ENCODE measurements at regions not wholly inside any gene's neighbourhood (a gene's known extent, or its start where the extent isn't known, plus 50 kb on each side); places are given as distances from the start of the nearest gene placed in this dataset.
"Not testable (repeated sequence)": the region's sequence is repeated elsewhere in the genome, so short reads cannot be mapped to it uniquely, and the experiment has no call there.

DNA sequence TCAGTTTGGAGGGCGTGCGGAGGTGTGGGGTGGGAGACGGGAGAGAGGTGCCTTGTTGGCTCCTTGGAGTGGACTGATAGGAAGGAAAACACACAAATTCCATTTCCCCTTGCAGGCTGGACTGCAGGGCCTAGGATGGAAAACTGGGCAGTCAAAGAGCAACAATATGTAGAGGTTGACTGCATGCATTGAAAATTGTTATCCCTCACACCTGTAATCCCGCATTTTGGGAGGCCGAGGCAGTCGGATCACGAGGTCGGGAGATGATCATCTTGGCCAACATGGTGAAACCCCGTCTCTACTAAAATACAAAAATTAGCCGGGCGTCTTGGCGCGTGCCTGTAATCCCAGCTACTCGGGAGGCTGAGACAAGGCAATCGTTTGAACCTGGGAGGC, 128.2 kb downstream of the PPIAL4G start:
- no peak for DNase-seq

DNA sequence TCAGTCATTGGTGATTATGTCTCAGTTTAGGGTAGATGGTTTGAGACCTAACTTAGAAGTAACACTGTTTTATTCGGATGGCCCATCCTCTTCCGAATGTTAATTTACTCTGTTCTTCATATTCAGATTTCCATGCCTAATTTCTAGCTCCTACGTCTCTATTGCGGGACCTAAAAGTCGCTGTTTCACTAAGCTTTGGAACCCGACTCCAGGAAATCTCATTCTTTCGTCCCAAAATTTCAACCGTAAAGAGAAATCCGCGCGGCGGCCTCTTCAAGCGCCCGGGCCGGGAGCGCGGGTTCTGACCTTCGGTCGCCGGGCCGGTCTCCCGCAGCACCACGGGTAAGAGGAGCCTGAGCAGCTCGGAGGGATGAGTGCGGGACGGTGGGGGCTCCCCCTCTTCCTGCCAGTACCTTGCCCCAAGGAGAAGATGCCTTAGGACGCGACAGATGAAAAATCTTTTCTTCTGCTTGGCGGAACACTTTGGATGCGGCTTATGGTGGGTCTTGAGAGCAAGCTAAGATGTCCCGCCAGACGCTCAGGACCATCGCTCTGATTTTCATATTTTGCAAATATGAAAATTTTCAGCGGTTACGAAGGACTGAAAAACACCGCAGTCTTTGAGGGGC, 128.7 kb downstream of the PPIAL4G start:
- DNase-seq = no peak

DNA sequence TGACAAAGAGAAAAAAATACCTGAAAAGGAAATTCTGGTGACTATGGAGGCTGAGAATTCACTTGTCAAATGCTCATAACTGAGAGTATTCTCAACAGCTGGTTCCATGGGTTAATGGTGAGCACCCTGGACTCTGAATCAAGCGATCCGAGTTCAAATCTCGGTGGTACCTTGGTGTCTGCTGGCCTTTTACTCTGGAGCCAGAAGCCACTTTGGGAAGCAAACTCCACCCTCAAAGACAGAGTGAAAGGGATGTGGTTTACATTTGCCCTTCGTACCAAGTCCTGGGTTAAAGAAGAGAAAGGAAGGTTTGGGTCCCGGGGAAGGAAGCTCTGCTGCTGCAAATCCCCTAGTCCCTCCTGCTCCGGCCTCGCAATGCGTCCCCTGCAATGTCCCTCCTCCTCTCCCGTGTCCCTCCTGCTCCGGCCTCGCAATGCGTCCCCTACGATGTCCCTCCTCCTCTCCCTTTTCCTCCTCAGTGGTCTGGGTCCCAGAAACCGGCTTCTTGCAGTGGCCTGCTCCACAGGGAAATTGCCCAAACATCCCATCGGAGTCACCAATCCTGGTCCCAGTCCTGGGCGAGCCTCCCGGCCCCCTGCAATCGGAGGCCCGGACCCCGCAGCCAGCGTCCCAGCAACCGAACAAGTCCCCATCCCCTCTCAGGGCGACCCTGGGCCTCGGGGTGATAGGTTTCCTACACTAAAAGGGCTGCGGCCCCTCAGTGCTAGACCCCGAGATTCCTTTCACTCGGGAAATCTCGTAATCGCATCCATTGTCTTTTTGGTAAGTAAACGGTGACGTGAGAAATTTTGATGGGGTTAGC, 129.4 kb downstream of the PPIAL4G start:
- peak; percentile 73 for DNase-seq

DNA sequence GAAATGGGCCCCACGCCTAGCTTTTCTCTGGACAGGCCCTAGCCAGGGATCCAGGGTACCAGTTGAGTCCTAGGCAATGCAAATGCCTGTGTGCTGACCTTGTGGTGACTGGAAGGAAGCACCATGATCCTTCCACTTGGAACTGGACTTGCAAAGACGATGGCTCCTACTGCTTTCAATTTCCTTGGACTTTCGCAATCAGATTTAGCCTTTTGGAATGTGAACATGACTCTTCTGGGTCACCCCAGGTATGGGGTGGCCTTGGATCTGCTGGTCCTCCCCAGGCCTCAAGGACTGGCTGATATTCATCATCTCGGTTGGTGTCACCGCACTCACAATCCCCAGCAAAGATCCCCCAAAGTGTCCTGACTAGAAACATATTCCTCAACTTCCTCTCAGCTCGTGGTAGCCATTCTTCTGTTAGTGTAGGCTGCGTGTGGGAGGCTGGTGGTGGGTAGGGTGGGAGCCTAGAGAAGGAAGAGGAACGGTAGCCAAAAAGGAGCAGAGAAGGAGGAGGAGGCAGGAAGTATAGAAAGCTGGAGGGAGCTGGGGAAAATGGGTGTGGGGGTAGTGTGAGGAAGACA, 130.5 kb downstream of the PPIAL4G start:
- DNase-seq = no peak

DNA sequence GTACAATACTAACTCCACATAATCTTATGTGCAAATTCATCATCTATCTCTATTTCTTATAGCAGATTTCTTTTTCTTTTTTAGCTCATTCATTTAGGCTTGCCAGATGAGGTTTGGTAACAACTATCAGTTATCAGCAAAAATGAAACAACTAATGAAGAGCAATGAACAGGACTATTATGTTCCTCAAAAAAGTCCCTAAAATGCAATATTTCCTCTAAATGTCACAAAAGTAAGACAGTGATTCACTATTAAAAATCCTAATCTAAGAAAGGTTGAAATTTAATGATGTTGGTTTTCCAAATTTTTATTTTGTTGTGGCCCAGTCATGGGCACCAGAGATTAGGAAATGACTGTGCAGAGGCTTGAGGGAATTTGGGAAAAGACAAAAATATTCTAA, 135.3 kb downstream of the PPIAL4G start:
- no peak for DNase-seq

DNA sequence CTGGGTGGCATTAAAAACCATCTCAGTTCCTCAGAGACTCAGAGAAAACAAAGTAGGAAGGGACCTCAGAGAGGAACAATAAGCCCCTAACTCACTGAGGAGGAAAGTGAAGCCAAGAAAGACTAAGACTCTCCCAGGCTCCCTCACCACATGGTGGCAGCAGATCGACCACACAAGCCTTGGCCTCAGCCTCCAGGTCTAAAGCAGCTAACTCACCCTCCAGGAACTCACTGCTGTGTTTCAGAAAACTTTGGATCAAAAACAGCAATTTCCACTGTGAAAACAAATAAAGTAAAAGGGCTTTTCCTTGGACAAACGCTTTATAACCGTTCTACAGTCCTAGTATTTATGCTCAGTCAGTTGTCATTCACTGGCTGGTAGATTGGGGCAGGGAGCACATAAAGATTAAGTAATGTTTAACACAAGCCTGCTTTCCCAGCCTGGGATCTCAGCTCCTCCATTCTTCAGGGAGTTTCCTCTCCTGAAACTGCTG, 137.4 kb downstream of the PPIAL4G start:
- DNase-seq = peak; percentile 59

DNA sequence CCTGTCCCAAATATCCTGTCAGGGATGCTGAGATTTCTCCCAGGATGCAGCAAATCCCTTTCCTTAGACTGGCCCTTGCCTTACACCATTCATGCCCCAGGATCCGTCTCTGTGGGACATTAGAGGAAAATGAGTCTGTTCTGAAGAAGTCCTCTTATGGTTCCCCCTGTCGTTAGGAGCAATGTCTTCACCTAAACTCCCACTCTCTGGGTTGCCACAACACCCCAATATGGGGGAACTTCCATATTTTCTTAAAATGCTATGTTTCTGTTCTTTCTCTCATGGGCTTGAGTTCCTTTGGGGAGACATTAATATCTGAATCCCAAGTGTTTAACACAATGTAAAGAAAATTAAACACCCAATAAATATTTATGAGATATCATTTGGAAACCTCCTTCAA, 138.5 kb downstream of the PPIAL4G start:
- not testable (repeated sequence) for DNase-seq

DNA sequence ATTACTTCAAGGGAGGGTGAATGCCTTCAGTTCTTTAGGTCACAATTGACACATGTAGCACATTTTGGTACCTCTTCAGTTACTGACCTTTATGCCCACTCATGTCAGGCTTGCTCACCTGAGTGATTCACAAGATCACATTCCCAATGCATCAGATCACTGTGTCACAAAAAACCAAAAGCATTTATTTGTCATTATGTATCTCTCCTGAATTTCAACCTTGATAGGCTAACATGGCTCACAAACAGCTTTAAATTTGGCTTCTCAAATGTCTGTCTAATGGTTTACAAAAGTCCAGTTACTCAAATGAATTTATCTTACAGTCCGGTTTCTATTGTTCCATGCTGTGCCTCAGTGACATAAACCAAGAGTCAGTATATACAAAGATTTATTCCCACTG, 141.4 kb downstream of the PPIAL4G start:
- not testable (repeated sequence) for DNase-seq

DNA sequence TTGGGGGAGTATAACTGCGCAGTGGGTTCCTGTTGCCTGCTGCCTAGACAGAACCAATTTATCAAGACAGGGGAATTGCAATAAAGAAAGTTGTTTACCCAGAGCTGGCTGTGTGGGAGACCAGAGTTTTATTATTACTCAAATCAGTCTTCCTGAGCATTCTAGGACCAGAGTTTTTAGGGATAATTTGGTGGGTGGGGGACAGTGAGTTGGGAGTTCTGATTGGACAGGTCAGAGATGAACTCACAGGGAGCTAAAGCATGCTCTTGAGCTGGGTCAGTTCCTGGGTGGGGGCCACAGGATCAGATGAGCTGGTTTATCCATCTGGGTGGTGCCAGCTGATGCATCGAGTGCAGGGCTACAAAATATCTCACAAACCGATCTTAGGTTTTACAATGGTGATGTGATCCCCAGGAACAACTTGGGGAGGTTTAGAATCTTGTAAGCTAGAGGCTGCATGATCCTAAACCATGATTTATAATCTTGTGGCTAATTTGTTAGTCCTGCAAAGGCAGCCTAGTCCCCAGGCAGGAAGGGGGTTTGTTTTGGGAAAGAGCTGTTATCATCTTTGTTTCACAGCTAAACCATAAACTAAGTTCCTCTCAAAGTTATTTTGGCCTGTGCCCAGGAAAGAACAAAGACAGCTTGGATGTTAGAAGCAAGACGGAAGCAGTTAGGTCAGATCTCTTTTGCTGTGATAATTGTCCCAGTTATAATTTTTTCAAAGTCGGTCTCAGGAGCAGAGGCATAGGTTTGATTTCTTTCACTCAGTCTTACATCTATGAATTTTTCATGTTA, 146.8 kb downstream of the PPIAL4G start:
- DNase-seq = peak; percentile 67

DNA sequence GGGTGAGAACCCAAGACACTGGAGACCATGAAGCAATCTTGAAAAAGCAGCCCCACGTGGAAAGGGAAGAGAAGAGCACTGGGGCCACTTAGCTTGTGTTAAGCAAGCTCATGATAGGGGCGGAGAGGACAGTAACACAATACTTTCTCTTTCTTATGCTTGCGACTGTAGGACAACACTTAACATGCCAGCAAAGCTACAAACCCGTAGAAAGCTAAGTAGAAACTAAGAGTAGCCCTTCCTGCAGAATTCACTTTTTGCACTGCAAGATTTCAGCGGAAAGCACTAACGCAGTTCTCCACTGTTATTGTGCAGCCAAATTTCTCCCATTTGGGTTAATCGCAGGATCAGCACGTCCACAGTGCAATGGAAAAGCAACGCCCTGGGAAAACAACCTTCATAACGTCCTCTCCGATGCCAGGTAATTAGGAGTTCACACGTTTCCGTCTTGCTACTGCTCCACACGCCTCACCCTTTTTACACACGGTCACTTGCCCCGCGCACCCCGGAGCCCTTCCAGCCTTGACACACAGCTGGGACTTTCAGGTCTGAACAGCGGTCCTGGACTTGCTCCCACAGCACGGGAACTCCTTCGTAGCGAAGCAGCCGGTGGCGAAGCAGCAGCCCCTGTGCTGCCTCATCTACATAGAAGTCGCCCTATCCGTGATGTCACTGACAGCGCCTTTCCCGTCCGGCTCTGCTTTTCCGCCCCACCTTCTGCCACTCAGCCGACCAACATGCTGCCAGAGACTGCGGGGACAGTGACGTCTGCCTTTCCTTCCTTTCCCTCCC, 148.6 kb downstream of the PPIAL4G start:
- peak; percentile 98 for DNase-seq

DNA sequence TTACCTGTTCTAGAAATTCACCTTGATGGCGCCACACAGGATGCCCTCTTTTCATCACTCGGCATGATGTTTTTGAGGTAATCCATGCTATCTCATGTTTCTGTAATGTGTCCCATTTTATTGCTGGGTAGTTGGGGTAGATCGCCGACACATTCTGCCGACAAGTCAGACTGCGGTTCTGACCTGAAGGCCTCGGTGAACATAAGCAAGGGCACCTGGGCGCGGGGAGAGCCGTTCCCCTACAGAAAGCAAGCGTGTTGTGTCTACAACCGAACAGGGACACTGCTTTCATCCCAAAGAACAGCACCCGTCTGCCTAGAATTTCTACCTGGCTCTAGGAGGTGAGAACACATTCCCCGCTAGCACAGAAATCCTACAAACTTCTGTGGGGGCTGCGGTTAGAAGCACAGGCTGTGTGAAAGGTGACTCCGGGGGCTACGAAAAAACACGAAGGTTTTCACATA, 149.2 kb downstream of the PPIAL4G start:
- DNase-seq = peak; percentile 22

DNA sequence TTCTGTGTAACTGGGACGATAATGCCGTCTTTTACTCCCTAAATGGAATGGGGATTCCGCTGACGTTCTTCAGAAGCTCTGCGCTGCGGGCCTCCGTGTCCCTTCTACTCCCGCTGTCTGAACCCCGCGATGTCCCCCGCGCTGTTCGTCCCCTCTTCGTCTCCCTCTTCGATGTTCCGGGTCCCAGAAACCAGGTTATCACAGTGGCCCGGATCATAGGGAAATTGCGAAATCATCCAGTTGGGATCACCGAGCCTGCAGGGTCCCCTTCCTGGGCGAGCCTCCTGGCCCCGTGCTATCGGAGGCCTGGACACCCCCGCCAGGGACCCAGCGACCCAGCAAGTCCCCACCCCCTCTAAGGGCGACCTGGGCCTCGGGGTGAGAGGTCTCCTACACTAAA, 154.2 kb downstream of the PPIAL4G start:
- no peak for DNase-seq

DNA sequence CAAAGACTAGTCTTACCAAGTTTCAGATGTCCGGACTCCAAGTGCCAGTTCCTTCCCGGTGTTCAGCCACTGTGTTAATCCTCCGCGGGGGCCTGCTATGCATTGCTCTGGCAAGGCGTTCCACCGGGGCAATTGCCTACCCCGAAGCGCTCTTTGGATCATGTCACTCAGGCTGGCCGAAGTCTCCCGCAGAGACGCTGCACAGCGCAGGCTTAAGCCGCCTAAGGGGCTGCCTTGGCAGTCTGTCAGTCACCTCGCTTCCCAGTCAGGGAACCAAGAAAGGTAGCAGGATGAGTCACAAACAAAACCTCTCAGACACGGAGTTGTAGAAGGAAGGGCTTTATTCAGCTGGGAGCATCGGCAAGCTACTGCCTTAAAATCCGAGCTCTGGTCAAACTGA, 158.1 kb downstream of the PPIAL4G start:
- DNase-seq = not testable (repeated sequence)

DNA sequence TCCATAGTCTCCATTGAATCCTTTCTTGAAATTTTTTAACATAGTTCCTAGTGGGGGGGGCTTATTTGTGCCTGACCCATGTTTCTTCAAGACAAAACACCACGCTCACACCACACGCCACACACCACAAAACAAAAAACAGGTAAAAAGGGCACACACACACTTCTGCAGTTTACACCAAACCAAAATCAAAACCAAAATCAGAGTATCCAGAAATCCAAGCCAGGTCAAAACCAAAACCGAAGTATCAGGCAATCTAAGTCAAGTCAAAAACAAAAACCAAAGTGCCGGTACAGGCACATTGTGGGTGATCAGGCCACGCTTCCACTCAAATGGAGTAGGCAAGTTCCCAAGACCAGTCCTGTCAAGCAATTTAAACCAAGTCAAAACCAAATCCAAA, 158.6 kb downstream of the PPIAL4G start:
- DNase-seq = not testable (repeated sequence)

DNA sequence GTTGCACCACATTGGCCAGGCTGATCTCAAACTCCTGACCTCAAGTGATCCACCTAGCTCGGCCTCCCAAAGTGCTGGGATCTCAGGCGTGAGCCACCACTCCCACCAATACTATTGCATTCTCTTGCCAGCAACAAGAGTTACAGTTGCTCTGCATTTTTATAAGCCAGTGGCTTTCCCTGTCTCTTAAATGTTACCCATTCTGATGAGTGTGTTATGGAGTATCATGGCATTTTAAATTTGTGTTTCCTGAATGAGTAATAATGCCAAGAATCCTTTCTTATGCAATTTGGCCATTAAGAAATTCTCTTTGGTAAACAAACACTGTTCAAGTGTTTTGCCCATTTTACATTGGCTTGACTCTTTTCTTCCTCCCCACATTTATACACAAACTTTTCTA, 163.0 kb downstream of the PPIAL4G start:
- DNase-seq = not testable (repeated sequence)

DNA sequence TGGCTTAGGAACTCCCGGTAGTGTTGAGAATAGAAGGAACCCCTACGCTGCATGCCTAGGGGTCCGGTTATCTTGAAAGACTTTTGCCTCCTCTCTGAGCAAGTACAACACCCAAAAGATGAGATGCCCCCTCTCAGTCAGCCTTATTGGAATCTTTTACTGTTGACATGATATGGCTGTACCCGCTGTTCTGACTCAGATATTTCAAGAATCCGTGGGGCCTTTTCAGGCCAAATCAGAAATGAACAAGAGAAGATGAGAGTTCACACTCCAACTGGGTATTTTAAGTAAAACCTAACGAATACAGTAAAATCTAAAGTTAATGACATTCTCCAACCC, 164.2 kb downstream of the PPIAL4G start:
- DNase-seq = no peak

DNA sequence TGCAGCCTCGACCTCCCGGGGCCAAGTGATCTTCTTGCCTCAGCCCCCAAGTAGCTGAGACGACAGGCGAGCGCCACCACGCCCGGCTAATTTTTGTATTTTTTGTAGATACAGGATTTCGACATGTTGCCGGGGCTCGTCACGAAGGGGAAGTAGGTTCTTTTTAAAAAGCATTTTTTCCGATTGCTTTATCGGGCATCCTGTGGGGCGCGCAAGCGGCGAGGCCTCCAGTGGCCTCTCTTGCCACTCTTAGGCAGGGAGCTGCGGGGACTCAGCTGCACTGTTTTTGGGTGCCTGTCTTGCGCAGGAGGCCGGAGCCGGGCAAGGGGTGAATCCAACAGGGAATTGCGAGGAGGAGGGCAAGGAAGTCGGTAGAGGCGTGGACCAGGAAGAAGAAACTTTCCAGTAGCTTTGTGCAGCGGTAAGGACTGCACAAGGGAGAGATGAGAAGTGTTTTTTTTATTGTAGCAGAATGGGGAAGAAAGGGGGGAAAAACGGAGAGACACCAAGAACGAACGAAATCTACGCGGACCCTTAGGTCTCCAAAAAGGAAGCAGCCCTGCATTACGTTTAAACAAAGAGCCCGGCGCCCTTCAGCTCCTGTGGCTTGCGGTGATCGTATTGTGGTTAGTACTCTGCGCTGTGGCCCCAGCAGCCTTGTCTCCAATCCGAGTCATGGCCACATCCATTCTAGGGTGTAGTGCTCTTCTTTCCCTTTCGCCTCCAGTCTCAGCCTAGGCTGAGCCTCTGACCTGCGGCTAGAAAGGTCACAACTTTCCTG, 164.8 kb downstream of the PPIAL4G start:
- DNase-seq = peak; percentile 93

DNA sequence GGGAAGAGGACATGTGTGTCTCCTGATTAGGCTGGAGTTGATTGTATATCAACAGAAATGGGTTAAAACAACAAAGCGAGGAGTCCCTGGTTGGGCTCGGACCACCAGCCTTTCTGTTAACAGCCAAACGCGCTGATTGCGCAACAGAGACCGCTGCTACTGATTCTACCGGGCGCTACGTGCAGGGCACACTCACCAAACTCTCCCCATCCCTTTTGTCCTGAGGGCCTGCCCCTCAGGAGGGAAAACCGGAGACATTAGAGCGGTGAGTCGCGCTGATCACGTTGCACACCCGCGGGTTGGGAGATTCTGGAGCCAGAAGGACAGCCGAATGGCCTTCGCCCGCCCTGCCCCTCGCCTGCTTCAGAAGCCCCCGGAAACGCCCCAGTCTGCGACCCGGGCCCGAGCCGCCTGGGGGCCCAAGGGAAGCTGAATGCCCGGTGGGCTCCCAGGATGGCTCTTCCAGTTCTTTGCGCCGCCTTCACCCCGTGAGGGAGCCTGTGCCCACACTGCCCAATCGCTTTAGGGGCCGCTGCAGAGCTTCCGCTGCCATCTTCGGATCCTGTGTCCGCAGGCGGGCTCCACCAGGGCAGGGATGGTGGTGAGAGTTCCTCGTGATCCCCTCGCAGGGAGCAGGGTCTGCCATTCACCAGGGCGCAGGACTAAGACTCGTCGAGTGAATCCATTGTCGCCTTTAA, 165.4 kb upstream of the NBPF11 start:
- DNase-seq = no peak

DNA sequence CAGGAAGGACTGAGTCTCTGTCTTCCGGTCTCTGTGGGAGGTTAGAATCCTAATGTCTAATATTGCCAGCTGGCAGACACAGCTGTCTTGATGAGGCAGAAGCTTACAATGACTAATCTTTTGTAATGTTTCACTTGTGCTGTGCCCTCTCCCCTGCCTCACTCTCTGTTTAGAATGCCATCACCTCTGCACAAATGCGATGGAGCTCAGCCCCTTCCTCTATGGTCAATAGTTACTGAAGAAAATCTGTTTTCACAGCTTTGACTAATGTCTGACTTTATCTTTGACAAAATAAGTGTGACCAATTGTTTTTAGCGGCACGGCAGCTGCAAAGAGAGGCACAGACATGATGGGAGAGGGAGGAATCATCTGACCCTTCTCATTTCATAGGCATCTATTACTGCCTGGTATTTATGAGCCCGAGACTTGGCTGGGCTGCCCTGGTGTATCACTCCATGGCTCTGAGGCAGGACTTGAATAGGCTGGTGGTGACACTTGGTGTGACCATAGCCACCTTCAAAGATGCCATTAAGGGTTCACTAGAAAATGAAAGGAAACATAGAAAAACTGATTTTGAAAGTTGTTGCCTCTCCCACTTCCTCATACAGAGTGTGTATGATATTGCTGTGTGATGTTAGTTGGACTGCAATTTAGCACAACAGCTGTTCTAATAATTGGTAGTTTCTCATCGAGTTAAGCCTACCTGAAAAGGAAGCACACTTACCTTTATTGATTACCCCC, 163.2 kb upstream of the NBPF11 start:
- no peak for DNase-seq

DNA sequence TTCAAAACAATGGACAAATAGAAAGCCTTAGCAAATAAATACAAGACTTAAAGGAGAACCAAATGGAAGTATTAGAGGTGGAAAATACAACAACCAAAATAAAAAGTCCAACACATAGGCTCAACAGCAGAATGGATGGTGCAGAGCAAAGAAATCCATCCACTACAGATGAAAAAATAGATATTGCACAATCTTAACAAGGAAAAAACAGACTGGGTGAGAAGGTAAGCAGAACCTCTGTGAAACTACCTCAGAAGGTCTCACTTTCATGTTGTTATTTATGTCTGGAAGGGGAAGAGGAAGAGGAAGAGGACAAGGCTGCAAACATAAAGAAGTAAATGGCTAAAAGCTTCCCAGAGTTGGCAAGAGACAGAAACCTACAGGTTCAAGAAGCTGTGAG, 158.7 kb upstream of the NBPF11 start:
- DNase-seq = no peak

All from hematopoietic multipotent progenitor cell treated with erythropoietin and hydrocortisone succinate and interleukin-3 and kit ligand, for 4 days (in vitro differentiated cells).